Omental fat pad (tissue), 3 donors: ENCODE measurements at regions not wholly inside any gene's neighbourhood (a gene's known extent, or its start where the extent isn't known, plus 50 kb on each side); places are given as distances from the start of the nearest gene placed in this dataset.
A peak's percentile ranks its signal among the peaks of the same experiment; 100 is the strongest.

Source experiments
- ATAC-seq: fragments of 150-250 bp; one replicate; pipeline ENCODE4 v1.9.1; 2016; ENCODE audit warnings: mild to moderate bottlenecking, moderate library complexity; ENCODE audit not compliant: low FRiP score
- DNase-seq: peaks from one replicate; pipeline ENCODE4 v3.0.0-alpha.2; 2019; ENCODE audit warnings: low spot score
- CTCF ChIP-seq, 3 donors: fragments of 450-650 bp; IDR thresholded peaks; one replicate each; pipeline ENCODE4 v1.5.1; 2016 to 2017; ENCODE audit warnings: antibody characterized with exemption in 3 of 3, mild to moderate bottlenecking in 3 of 3, moderate library complexity in 2 of 3

GRCh38 chr5:74153255-74153790, 487.2 kb downstream of the ENC1 start:
- TF ChIP-seq CTCF (IDR thresholded peaks at IDR 0.05), result no peak
- no peak for ATAC-seq
- no peak for DNase-seq

GRCh38 chr5:74152625-74153254, 487.8 kb downstream of the ENC1 start:
- no peak for TF ChIP-seq CTCF (IDR thresholded peaks at IDR 0.05)
- ATAC-seq (no peak), DNase-seq (no peak)

GRCh38 chr5:74152136-74152535, 488.4 kb downstream of the ENC1 start:
- no peak for ATAC-seq
- DNase-seq, result no peak
- TF ChIP-seq CTCF (IDR thresholded peaks at IDR 0.05), result no peak

DNA sequence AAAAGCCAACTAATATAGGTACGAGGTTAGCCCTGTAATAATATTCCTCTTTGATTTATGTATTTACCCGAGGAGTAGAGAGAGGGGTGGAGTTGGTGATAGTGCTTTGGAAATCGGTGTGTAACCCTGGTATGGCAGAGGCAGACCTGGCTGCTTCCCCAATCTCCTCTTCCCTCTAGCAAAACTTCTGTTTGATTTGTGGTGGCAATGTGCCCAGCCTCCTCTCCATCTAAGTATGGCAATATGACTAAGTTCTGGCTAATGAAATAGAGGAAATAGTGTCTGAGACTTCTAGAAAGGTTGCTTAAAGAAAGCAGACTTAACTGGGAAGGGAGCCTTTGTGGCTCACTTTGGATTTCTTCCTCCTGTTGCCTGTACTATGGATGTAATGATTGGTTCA, 491.1 kb downstream of the ENC1 start:
- peak; percentile 92 for ATAC-seq
- TF ChIP-seq CTCF (IDR thresholded peaks at IDR 0.05), result no peak
- no peak for DNase-seq

- ATAC-seq (no peak), DNase-seq (no peak)
- no peak for TF ChIP-seq CTCF (IDR thresholded peaks at IDR 0.05)
Observed at GRCh38 chr5:74148321-74148720, 492.2 kb downstream of the ENC1 start.

DNA sequence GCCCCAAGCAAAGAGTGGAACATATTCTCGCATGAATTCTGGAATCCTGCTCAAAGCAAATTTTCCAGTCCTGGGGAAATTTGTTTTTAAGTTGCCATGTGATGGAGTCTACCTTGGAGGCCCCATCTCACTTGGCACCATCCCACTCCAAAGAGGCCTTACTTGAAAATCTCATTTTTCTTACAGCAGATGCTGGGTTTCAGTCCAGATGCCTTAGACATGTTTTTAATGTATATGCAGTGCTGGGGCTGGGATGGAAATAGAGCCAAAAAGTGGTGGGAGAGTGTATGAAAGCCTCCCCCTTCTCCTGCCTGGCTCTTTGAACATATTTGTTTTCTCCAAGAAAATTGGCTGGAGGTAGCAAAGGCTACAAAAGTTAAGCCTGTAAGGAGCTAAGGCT, 493.7 kb downstream of the ENC1 start:
- no peak for ATAC-seq

More for the DNA sequence above, 493.7 kb downstream of the ENC1 start:
- TF ChIP-seq CTCF (IDR thresholded peaks at IDR 0.05), result no peak
- no peak for DNase-seq
